Panc1 (cell line): ENCODE measurements at regions not wholly inside any gene's neighbourhood (a gene's known extent, or its start where the extent isn't known, plus 50 kb on each side); places are given as distances from the start of the nearest gene placed in this dataset.

Source experiments
- ATAC-seq: fragments of 200-7000 bp; cut with Tn5 transposase; 2 replicates; pipeline ENCODE4 v1.9.1; 2020; ENCODE audit warnings: mild to moderate bottlenecking, moderate library complexity
- BruUV-seq: library from RNA; stranded (reverse); fragments of 400-500 nt; replicated peaks from 2 replicates; lab custom pipeline; 2021; lab: Mats Ljungman, UMichigan
- CTCF ChIA-PET: fragments of 300-600 bp; sonication (Branson Sonifier 250); formaldehyde crosslinking; loops from one replicate; lab custom pipeline; 2022; ENCODE audit warnings: antibody characterized with exemption; lab: Charles Lee
- POLR2A ChIA-PET: fragments of 300-600 bp; sonication (Branson Sonifier 250); formaldehyde crosslinking; loops from one replicate; lab custom pipeline; 2022; ENCODE audit warnings: antibody characterized with exemption; lab: Charles Lee
- DNase-seq: peaks from one replicate; pipeline ENCODE4 v3.0.0-alpha.2; 2010; ENCODE audit warnings: low read depth, low spot score
- H3K27ac ChIP-seq: 2 replicates; pipeline ENCODE4 v1.5.1; 2011; ENCODE audit warnings: mild to moderate bottlenecking, low read length, inconsistent platforms
- H3K27me3 ChIP-seq: fragments of 200-500 bp; sonication (Bioruptor generic); 2 replicates; pipeline ENCODE4 v1.6.0; 2014; ENCODE audit warnings: low read length, inconsistent platforms; ENCODE audit not compliant: control insufficient read depth, insufficient read depth
- H3K36me3 ChIP-seq: fragments of 200-500 bp; sonication (Bioruptor generic); 2 replicates; pipeline ENCODE4 v1.5.1; 2014; ENCODE audit warnings: inconsistent platforms, mild to moderate bottlenecking, low read length, moderate library complexity; ENCODE audit not compliant: control insufficient read depth, insufficient read depth
- H3K4me1 ChIP-seq: 2 replicates; pipeline ENCODE4 v1.5.1; 2011; ENCODE audit warnings: inconsistent platforms, mild to moderate bottlenecking, low read length, moderate library complexity; ENCODE audit not compliant: control insufficient read depth, insufficient read depth
- H3K4me3 ChIP-seq, 2 experiments: 2 replicates each; pipeline ENCODE4 v1.5.1; 2011 to 2012; ENCODE audit warnings: low read depth in 2 of 2, low read length in 2 of 2, mild to moderate bottlenecking in 2 of 2, inconsistent platforms in 1 of 2, moderate library complexity in 1 of 2
- H3K9me3 ChIP-seq: fragments of 200-500 bp; sonication (Bioruptor generic); 2 replicates; pipeline ENCODE4 v1.5.1; 2014; ENCODE audit warnings: low read depth, mild to moderate bottlenecking, inconsistent platforms, low read length, moderate library complexity; ENCODE audit not compliant: control insufficient read depth, insufficient read depth
- POLR2AphosphoS5 ChIP-seq: IDR thresholded peaks from 2 replicates; pipeline ENCODE4 v1.6.1; 2012; ENCODE audit warnings: mild to moderate bottlenecking, low read depth, low read length, moderate library complexity
- SIN3A ChIP-seq: IDR thresholded peaks from 2 replicates; pipeline ENCODE4 v1.6.1; 2012; ENCODE audit warnings: low read depth, mild to moderate bottlenecking, low read length, moderate library complexity, borderline replicate concordance; ENCODE audit not compliant: insufficient read depth
- TCF7L2 ChIP-seq: IDR thresholded peaks from 2 replicates; pipeline ENCODE4 v1.6.1; 2011; ENCODE audit warnings: mild to moderate bottlenecking, low read depth, low read length, inconsistent platforms
- in situ Hi-C: cut with HindIII; loops from 2 replicates; pipeline ENCODE4 v1.10.0; 2016; ENCODE audit warnings: low sequenced_read_pairs, low pct_unique_long_range_greater_than_20kb
- intact Hi-C: fragments of 100-400 bp; cut with micrococcal nuclease; formaldehyde crosslinking; loops from one replicate; pipeline ENCODE4 v1.10.0; 2022; ENCODE audit not compliant: unreplicated experiment
- TF ChIP-seq, protein P1 (sequence below): fragments of 450-650 bp; IDR thresholded peaks from 2 replicates; pipeline ENCODE4 v1.5.1; 2017; ENCODE audit warnings: mild to moderate bottlenecking
- TF ChIP-seq, protein P2 (sequence below), 2 experiments: IDR thresholded peaks; 2 replicates each; pipeline ENCODE4 v1.6.1; 2011 to 2012; ENCODE audit warnings: low read depth in 2 of 2, control low read depth in 1 of 2, low read length in 1 of 2, mild to moderate bottlenecking in 1 of 2, moderate library complexity in 1 of 2; ENCODE audit not compliant: insufficient read depth in 1 of 2

DNA sequence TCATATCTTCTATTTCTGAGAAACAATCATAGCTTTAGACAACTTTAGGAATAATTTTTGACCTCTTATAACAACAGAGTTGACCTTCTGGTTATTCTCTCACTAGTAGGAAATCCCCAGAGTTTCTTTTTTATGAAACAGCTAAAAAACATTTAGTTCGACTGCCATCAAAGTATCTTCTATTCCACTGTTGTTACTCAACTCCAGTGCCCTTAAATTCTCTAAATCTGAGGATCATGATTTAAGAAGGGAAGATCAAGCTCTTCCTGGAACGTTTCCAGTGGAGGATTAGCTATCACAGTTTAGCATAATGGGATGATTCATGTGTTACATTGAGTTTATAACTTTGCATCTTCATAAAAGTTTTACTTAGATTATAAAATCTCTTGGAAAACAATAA lies 134.9 kb upstream of the VEGFC start:
- H3K4me1 ChIP-seq = no peaks in the 10 kb centered on the region
- no peak overlapping the region for H3K27ac ChIP-seq
- POLR2A ChIA-PET = interaction anchor here (0.7 kb wide), 1 partner anchor 160 kb away, joined by 3 read pairs; no protein-coding TSS in a partner anchor
- BruUV-seq = no TSS peak
- H3K9me3 ChIP-seq = no peaks in the 10 kb centered on the region
- TF ChIP-seq, protein P1, sequence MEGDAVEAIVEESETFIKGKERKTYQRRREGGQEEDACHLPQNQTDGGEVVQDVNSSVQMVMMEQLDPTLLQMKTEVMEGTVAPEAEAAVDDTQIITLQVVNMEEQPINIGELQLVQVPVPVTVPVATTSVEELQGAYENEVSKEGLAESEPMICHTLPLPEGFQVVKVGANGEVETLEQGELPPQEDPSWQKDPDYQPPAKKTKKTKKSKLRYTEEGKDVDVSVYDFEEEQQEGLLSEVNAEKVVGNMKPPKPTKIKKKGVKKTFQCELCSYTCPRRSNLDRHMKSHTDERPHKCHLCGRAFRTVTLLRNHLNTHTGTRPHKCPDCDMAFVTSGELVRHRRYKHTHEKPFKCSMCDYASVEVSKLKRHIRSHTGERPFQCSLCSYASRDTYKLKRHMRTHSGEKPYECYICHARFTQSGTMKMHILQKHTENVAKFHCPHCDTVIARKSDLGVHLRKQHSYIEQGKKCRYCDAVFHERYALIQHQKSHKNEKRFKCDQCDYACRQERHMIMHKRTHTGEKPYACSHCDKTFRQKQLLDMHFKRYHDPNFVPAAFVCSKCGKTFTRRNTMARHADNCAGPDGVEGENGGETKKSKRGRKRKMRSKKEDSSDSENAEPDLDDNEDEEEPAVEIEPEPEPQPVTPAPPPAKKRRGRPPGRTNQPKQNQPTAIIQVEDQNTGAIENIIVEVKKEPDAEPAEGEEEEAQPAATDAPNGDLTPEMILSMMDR = no peak
- TF ChIP-seq SIN3A (no peak), TCF7L2 (no peak), POLR2AphosphoS5 (no peak)
- TF ChIP-seq, protein P2, sequence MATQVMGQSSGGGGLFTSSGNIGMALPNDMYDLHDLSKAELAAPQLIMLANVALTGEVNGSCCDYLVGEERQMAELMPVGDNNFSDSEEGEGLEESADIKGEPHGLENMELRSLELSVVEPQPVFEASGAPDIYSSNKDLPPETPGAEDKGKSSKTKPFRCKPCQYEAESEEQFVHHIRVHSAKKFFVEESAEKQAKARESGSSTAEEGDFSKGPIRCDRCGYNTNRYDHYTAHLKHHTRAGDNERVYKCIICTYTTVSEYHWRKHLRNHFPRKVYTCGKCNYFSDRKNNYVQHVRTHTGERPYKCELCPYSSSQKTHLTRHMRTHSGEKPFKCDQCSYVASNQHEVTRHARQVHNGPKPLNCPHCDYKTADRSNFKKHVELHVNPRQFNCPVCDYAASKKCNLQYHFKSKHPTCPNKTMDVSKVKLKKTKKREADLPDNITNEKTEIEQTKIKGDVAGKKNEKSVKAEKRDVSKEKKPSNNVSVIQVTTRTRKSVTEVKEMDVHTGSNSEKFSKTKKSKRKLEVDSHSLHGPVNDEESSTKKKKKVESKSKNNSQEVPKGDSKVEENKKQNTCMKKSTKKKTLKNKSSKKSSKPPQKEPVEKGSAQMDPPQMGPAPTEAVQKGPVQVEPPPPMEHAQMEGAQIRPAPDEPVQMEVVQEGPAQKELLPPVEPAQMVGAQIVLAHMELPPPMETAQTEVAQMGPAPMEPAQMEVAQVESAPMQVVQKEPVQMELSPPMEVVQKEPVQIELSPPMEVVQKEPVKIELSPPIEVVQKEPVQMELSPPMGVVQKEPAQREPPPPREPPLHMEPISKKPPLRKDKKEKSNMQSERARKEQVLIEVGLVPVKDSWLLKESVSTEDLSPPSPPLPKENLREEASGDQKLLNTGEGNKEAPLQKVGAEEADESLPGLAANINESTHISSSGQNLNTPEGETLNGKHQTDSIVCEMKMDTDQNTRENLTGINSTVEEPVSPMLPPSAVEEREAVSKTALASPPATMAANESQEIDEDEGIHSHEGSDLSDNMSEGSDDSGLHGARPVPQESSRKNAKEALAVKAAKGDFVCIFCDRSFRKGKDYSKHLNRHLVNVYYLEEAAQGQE (IDR thresholded peaks at IDR 0.05; ENCODE audit: insufficient read depth in 1 of 2, low read depth in 2 of 2, low read length in 1 of 2) = no peak
- ATAC-seq = no peak
- intact Hi-C loops = no loop called here
- no peak for DNase-seq
- CTCF ChIA-PET = no interaction called here
- H3K4me3 ChIP-seq = no peak overlapping the region
- in situ Hi-C loops = no loop called here
- H3K27me3 ChIP-seq = no peaks in the 10 kb centered on the region
- no peaks in the 10 kb centered on the region; the same call in 1 of the 2 replicates for H3K36me3 ChIP-seq

DNA sequence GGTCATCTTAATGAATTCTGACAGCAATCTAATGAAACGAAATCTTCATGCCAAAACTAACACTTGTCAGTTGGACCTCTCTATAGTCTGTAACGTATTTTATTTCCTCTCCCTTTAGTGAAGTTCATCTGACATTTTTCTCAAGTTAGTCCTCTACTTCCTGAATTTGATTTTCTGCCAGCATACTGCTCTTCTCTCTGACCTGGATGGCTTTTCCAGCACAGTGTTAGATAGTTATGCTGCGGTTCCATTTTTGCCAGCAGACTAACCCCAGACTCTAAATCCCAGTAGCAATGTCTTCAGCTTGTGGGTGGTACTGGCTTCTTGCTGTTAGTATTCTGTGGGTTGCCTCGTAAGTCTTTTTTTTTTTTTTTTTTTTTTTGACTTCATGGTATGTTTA lies 146.7 kb upstream of the VEGFC start:
- in situ Hi-C loops = no loop called here
- DNase-seq (no peak), ATAC-seq (no peak)
- POLR2A ChIA-PET = no interaction called here
- Histone ChIP-seq H3K27ac (no peak overlapping the region), H3K27me3 (no peaks in the 10 kb centered on the region), H3K4me3 (no peak overlapping the region), H3K4me1 (no peaks in the 10 kb centered on the region), H3K36me3 (no peaks in the 10 kb centered on the region), H3K9me3 (no peaks in the 10 kb centered on the region)
- BruUV-seq = no TSS peak
- intact Hi-C loops = no loop called here
- no peak for TF ChIP-seq TCF7L2
- TF ChIP-seq, protein P2 (IDR thresholded peaks at IDR 0.05; ENCODE audit: insufficient read depth in 1 of 2, low read depth in 2 of 2, low read length in 1 of 2) = no peak
- CTCF ChIA-PET = no interaction called here
